ENCODE measurements at regions not wholly inside any gene's neighbourhood (a gene's known extent, or its start where the extent isn't known, plus 50 kb on each side); places are given as distances from the start of the nearest gene placed in this dataset.
A peak's percentile ranks its signal among the peaks of the same experiment; 100 is the strongest.

DNA sequence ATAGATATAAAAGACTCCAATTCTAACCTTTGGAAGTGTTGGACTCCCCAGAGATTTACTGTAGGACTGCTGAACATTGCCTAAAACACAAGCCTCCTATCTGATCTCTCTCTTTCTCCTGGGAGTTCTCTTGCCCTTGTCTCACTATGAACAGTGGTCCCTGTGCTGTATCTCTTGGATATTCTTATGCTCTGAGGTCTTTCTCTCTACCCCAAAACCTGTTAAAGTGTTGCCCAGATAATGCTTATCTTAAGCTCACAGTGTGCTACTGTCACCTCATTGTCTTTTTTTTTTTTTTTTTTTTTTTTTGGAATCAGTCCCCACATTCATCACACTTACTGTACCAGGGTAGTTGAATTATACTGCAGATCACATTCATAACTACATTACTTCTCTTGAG, 131.0 kb upstream of the CBLB start:
- intact Hi-C loops (cut with micrococcal nuclease): no loop called here
- no peak for DNase-seq

GRCh38 chr3:106001923-106002322, 133.1 kb upstream of the CBLB start:
- intact Hi-C loops (cut with micrococcal nuclease): no loop called here
- no peak for TF ChIP-seq CTCF (IDR thresholded peaks at IDR 0.05; ENCODE audit: borderline replicate concordance)
- H3K27ac ChIP-seq (replicated peaks): no peak overlapping the region
- H3K36me3 ChIP-seq: no peaks in the 10 kb centered on the region
- H3K4me1 ChIP-seq: peaks cover 21% of the 10 kb centered on the region
- no peaks in the 10 kb centered on the region for H3K27me3 ChIP-seq (ENCODE audit: low read depth)
- H3K4me3 ChIP-seq: no peak overlapping the region
- DNase-seq: no peak
- peaks cover 11% of the 10 kb centered on the region for H3K9me3 ChIP-seq (replicated peaks)

More for the DNA sequence above, 131.0 kb upstream of the CBLB start:
- no peak for TF ChIP-seq CTCF (IDR thresholded peaks at IDR 0.05; ENCODE audit: borderline replicate concordance)
- no peak overlapping the region for H3K27ac ChIP-seq (replicated peaks)
- H3K4me3 ChIP-seq: no peak overlapping the region
- H3K27me3 ChIP-seq (ENCODE audit: low read depth): no peaks in the 10 kb centered on the region
- no peaks in the 10 kb centered on the region for H3K36me3 ChIP-seq
- peaks cover 19% of the 10 kb centered on the region for H3K9me3 ChIP-seq (replicated peaks)
- H3K4me1 ChIP-seq: peaks cover 17% of the 10 kb centered on the region

- Histone ChIP-seq H3K9me3 (replicated peaks) (peaks cover 2% of the 10 kb centered on the region), H3K27me3 (ENCODE audit: low read depth) (no peaks in the 10 kb centered on the region), H3K4me1 (peaks cover 21% of the 10 kb centered on the region), H3K27ac (replicated peaks) (peak overlapping the region; percentile 60), H3K4me3 (peak overlapping the region; percentile 50), H3K36me3 (no peaks in the 10 kb centered on the region)
- intact Hi-C loops (cut with micrococcal nuclease): no loop called here
- TF ChIP-seq CTCF (IDR thresholded peaks at IDR 0.05; ENCODE audit: borderline replicate concordance): no peak
- no peak for DNase-seq
Observed at GRCh38 chr3:106004137-106004681, 135.4 kb upstream of the CBLB start.

- Histone ChIP-seq H3K27me3 (ENCODE audit: low read depth) (no peaks in the 10 kb centered on the region), H3K9me3 (replicated peaks) (no peaks in the 10 kb centered on the region), H3K4me1 (peaks cover 21% of the 10 kb centered on the region), H3K27ac (replicated peaks) (peak overlapping the region; percentile 60), H3K4me3 (peak overlapping the region; percentile 50), H3K36me3 (no peaks in the 10 kb centered on the region)
- intact Hi-C loops (cut with micrococcal nuclease): no loop called here
- TF ChIP-seq CTCF (IDR thresholded peaks at IDR 0.05; ENCODE audit: borderline replicate concordance): no peak
- no peak for DNase-seq
Observed at GRCh38 chr3:106004826-106005225, 136.0 kb upstream of the CBLB start.

- Histone ChIP-seq H3K36me3 (no peaks in the 10 kb centered on the region), H3K27me3 (ENCODE audit: low read depth) (no peaks in the 10 kb centered on the region), H3K27ac (replicated peaks) (no peak overlapping the region), H3K9me3 (replicated peaks) (no peaks in the 10 kb centered on the region), H3K4me1 (peaks cover 21% of the 10 kb centered on the region), H3K4me3 (no peak overlapping the region)
- intact Hi-C loops (cut with micrococcal nuclease): no loop called here
- TF ChIP-seq CTCF (IDR thresholded peaks at IDR 0.05; ENCODE audit: borderline replicate concordance): no peak
- no peak for DNase-seq
Observed at GRCh38 chr3:106006001-106006400, 137.2 kb upstream of the CBLB start.
